ENCODE measurements at regions not wholly inside any gene's neighbourhood (a gene's known extent, or its start where the extent isn't known, plus 50 kb on each side); places are given as distances from the start of the nearest gene placed in this dataset.
"Not testable (repeated sequence)": the region's sequence is repeated elsewhere in the genome, so short reads cannot be mapped to it uniquely, and the experiment has no call there.

DNA sequence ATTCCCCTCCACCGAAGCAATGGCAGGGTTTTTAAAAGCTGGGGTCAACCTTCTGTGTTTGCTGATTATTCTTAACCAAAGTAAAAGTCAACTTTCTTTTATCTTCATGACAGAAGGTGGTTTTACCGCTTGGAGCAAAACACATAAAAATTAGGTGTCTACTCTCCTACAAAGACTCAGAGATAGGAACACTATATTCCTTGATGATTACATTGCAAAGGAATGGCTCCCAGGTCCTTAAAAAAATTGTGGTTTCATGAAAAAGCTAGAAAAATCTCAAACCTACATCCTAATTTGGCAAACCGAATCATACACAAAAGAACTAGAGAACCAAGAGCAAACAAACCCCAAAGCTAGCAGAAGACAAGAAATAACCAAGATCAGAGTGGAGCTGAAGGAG, 760.4 kb upstream of the PCDH20 start:
- no peak for DNase-seq (ENCODE audit: low spot score)

- no peak for DNase-seq (ENCODE audit: low spot score)
These were observed 758.3 kb upstream of the PCDH20 start for GRCh38 chr13:62173958-62174357.

GRCh38 chr13:62171697-62172096, 756.0 kb upstream of the PCDH20 start:
- DNase-seq (ENCODE audit: low spot score) = no peak

DNA sequence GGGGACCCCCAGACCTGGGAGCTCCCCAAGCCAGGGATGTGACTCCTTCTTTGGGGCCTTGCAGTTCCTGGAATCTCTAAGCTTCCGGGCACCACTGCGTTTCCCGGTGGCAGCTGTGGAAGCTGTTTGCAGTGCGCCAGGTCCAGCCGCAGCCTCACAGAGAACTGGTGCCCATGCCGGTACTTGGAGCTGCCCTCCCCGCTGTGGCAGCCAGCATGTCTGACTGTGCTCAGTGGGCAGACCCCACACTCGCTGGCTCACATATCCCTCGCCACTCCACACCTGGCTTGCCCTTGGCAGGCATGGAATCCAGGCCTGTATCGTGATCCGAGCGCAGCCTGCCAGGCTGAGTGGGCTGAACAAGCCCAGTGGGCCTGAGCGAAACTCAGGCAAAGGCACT, 753.2 kb upstream of the PCDH20 start:
- no peak for DNase-seq (ENCODE audit: low spot score)

- no peak for DNase-seq (ENCODE audit: low spot score)
These were observed 752.1 kb upstream of the PCDH20 start for GRCh38 chr13:62167650-62168172.

- no peak for DNase-seq (ENCODE audit: low spot score)
These were observed 747.2 kb upstream of the PCDH20 start for GRCh38 chr13:62162860-62163259.

- no peak for DNase-seq (ENCODE audit: low spot score)
These were observed 742.9 kb upstream of the PCDH20 start for GRCh38 chr13:62158520-62158919.

DNA sequence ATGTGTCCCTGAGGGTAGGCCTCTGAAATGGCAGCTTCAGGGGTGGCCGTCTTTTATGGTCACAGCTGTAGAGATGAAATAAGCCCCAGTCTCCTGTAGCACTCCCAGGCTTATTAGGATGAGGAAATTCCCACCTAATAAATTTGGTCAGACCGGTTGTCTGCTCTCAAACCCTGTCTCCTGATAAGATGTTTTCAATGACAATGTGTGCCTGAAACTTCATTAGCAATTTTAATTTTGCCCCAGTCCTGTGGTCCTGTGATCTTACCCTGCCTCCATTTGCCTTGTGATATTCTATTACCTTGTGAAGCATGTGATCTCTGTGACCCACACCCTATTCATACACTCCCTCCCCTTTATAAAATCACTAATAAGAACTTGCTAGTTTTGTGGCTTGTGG, 736.1 kb upstream of the PCDH20 start:
- DNase-seq (ENCODE audit: low spot score) = not testable (repeated sequence)

DNA sequence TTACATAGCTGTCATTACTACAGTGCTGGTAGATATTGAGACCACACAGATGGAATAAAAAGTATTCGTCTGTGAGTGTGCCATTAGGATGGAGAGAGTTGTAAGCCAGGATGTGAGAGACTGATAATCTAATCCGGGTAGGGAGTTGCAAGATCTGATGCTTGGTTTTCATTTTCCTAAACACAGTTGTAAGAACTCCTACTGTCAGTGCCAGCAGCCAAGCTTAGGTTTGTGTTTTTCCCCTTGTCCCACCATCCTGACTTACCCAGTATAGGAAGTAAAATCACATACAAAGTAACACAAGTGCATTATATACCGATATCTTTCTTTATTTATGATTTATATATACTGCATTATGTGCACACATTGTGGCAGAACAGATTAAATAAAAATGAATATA, 726.4 kb upstream of the PCDH20 start:
- DNase-seq (ENCODE audit: low spot score) = no peak

DNA sequence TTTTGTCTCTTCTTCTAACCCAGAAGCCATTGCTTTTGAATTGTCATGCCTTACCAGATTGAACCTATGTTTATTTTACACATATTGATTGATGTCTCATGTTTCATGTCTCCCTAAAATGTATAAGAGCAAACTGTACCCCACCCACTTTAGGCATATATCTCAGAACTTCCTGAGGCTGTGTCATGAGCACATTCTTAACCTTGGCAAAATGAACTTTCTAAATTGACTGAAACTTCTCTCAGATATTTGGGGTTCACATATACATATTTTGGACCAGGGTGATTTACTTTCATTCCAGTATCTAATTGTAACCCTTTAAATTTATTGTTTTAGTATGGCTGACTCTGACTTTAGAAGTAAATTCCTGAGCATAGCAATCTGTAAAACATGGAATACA, 723.9 kb upstream of the PCDH20 start:
- DNase-seq (ENCODE audit: low spot score) = no peak

- no peak for DNase-seq (ENCODE audit: low spot score)
These were observed 722.2 kb upstream of the PCDH20 start for GRCh38 chr13:62137629-62138405.

GRCh38 chr13:62131604-62132003, 716.0 kb upstream of the PCDH20 start:
- DNase-seq (ENCODE audit: low spot score) = no peak

DNA sequence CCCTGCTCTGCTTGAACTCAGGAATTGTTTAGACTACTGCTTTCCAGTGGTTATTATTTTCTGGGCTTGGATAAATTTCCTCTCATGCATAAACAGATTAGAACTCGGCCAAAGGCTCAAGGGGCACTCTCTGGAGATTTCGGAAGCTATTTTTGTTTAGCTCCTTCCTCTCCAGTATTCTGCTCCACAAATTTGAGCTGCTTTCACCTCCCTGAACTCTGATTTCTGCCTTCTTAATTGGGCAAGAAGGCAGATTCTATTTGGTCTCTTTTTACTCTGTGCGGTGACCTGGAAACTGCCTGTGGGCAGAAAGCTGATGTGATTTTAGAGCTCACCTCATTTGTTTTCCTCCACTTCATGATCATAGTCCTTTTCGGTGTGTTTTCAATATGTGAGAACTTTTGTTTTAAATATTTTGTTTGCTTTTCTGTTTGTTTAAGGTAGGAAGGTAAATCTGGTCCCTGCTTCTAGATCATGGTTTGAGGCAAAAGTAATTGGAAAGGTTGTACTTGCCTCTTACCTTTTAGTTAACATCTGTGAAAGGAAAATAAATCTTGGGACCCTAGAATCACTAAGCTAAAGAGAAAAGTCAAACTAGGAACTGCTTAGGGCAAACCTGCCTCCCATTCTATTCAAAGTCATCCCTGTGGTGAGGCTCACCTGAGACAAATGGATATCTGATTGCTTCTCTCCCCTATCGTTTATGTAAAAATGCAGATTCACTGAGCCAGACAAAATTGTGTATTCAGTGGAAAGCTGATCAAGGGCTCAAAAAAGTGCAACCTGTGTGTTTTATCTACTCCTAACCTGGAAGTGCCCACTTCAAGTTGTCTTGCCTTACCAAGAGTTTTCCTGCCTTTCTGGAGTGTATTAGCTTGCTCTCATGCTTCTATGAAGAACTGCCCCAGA, 714.7 kb upstream of the PCDH20 start:
- DNase-seq (ENCODE audit: low spot score) = no peak

DNA sequence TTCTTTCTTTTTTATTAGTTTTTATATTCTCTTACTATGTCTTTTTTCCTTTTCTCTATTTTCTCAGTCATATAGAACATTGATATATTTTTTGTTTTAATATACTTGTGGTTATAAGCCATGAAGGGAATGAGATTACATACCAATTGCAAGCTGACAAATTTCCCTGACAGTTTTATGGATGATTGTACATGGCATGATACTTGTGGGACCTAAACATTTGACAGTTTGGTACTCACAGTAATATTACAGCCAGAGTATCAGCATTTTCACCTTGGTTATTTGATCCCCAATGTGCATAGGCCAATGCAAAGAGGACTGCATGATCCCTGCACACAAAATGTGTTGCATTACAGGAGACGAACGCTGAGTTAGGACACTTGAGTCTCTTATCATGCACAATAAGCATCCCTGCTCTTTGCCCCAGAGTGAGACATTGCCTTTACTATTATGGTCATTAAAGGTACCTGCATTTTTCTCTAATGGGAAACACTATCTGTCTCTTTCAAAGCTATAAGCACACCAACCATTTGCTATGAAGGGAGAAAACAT, 713.4 kb upstream of the PCDH20 start:
- no peak for DNase-seq (ENCODE audit: low spot score)

DNA sequence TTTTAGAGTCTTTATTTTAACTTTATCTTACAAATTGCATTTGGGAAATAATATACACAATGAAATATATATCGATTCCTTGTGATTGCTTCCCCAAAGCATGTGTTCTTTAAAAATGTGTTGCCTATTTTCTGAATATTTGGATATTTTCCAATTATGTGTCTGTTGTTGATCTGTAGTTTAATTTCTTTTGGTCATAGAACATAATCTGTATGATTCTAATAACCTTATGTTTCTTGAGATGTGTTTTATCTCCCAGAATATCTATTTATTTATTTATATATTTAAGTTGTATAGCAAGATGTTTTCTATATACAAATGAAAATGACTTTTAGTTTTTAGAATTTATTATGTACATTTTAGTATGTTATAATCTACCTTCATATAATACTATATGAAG, 710.8 kb upstream of the PCDH20 start:
- DNase-seq (ENCODE audit: low spot score) = no peak

- no peak for DNase-seq (ENCODE audit: low spot score)
These were observed 709.8 kb upstream of the PCDH20 start for GRCh38 chr13:62125451-62125850.

- no peak for DNase-seq (ENCODE audit: low spot score)
These were observed 707.8 kb upstream of the PCDH20 start for GRCh38 chr13:62123409-62123808.

DNA sequence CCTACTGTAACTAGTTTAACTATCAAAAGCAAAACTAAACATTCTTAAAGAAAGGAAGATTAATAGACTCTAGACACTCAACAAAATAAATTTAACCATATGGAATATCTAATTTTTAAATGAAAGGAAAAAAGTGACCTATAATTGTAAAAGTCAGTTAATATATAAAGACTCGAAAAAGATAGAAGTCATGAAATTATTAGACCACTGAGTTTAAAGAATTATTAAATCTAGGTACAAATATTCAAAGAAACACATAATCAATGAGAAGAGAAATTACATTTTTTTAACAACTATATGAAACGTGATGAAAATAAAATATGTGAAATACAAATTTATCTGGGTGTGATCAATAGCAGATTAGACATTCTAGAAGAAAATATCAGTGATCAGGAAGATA, 706.8 kb upstream of the PCDH20 start:
- DNase-seq (ENCODE audit: low spot score) = no peak

DNA sequence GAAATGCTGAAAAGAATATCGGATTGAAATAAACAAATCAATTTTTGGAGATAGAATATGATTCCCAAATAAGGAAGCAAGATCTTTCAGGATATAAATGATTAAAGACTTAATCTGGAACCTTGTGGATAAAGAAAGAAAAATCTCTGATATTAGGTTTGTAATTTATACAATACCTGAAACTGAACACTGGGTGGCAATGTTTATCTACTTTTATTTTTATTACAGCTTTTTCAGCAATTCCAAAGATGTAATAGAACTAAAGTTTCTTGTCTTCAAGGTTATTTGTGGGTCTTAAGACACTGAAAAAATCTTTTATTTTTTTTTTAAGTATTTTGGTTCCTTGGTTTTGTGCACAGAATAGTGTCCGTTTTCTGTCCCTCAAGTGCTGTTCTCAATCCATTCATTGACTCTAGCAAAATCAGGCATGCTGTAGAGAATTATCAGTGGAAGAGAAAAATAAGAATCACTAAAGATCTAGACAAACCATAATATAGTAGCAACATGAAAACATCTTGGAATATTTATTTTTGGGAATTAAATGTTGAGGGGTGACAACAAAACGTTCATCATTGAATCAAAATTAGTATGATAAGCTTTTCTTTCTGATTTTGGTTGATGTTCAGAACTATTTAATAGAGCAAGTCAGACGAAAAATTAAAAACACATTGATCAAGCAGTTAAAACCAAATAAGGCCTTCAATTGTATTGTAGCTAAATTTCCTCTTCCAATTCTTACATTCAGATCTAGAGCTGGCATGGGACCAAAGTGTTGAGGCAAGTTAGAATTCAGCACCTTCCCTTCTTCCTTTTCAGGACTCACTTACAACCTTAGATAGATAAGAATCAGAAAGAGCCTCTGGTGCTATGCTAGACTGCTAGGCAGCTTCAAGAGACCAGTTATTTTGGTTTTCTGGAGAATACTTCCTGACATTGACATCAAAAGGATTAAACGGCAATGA, 704.4 kb upstream of the PCDH20 start:
- no peak for DNase-seq (ENCODE audit: low spot score)

DNA sequence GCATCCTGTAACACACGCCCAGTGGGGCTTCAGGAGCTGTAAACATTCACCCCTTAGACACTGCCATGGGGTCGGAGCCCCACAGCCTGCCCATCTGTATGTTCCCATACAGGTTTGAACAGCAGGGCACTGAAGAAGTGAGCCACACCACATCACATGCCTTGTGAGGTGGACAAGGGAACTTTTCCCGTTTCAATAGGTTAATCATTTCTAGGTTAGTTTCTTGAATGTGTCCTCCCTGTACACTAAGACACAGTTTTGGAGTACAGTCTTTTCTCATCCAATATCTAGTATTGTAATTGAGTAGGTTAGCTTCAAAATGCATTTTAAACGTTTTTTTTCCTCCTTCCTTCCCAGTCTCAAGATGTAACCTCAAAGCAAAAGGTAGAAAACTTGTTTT, 700.2 kb upstream of the PCDH20 start:
- no peak for DNase-seq (ENCODE audit: low spot score)

GRCh38 chr13:62113179-62113578, 697.5 kb upstream of the PCDH20 start:
- DNase-seq (ENCODE audit: low spot score) = no peak

GRCh38 chr13:62110079-62110478, 694.4 kb upstream of the PCDH20 start:
- no peak for DNase-seq (ENCODE audit: low spot score)
